ENCODE measurements at regions not wholly inside any gene's neighbourhood (a gene's known extent, or its start where the extent isn't known, plus 50 kb on each side); places are given as distances from the start of the nearest gene placed in this dataset.

DNA sequence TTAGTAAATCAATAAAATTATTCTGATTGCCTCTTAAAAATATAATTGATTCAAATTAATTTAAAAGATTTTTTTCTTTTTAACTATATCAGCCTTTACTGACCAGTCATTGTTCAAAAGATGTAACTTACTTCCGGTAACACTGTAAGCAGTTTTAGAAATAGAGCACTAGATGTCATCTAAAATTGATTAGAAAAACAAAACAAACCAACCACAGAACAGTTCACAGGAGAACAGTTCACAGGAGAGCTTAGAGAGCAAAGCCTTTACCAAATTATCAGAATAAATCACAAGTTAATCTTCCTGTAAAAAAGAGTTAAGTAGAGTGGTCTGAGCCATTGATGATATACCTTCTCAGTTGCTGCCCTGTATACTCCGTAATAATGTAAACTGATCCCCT is 133.3 kb upstream of the DGKB start:
- Histone ChIP-seq H3K27ac (ENCODE audit: low read depth, low read length) (no peak overlapping the region), H2AFZ (ENCODE audit: low read length) (no peak overlapping the region), H3K23ac (ENCODE audit: insufficient read length) (no peak overlapping the region), H2BK120ac (replicated peaks; ENCODE audit: low read depth, low read length) (no peak overlapping the region), H3K23me2 (ENCODE audit: low read depth, low read length) (no peaks in the 10 kb centered on the region), H2AK5ac (ENCODE audit: low read depth, low read length) (no peak overlapping the region), H3K14ac (ENCODE audit: insufficient read length) (no peak overlapping the region), H3K4me1 (replicated peaks in 1 of 4; ENCODE audit: control insufficient read depth in 3 of 4, insufficient read depth in 4 of 4, low read length in 3 of 4) (no peaks in the 10 kb centered on the region), H3K4ac (replicated peaks; ENCODE audit: insufficient read length, low read depth, low read length) (no peak overlapping the region), H3K18ac (ENCODE audit: extremely low read depth, low read length) (no peak overlapping the region), H2BK5ac (ENCODE audit: low read depth, low read length) (no peak overlapping the region), H4K91ac (replicated peaks; ENCODE audit: insufficient read length, low read length) (no peak overlapping the region), H3K79me2 (ENCODE audit: control insufficient read depth in 1 of 2, insufficient read depth in 2 of 2, low read length in 2 of 2) (no peaks in the 10 kb centered on the region), H2BK12ac (ENCODE audit: low read depth, low read length) (no peak overlapping the region), H3K27me3 (replicated peaks in 1 of 4; ENCODE audit: control insufficient read depth in 3 of 4, extremely low read depth in 1 of 4, insufficient read depth in 3 of 4, low read length in 3 of 4) (peaks cover 0 to 1% (median 0%) of the 10 kb centered on the region in 4 experiments; a peak in 1 of 7 replicates), H4K8ac (ENCODE audit: extremely low read depth, insufficient read depth, low read length) (no peak overlapping the region), H2BK20ac (ENCODE audit: low read length) (no peak overlapping the region), H3K36me3 (ENCODE audit: control insufficient read depth in 2 of 4, insufficient read depth in 4 of 4, low read length in 3 of 4) (no peaks in the 10 kb centered on the region), H3K9ac (replicated peaks in 1 of 4; ENCODE audit: extremely low read depth in 1 of 4, low read depth in 3 of 4, low read length in 3 of 4) (no peak overlapping the region), H3K4me3 (ENCODE audit: extremely low read depth in 1 of 4, insufficient read depth in 2 of 4, low read depth in 3 of 4, low read length in 4 of 4) (no peak overlapping the region), H4K5ac (ENCODE audit: insufficient read length, low read depth, low read length) (no peak overlapping the region), H3K9me3 (ENCODE audit: insufficient read depth in 2 of 2, low read depth in 1 of 2, low read length in 1 of 2) (no peaks in the 10 kb centered on the region), H4K20me1 (replicated peaks in 1 of 2; ENCODE audit: control insufficient read depth in 1 of 2, insufficient read depth in 2 of 2, low read length in 2 of 2) (no peaks in the 10 kb centered on the region), H3K56ac (replicated peaks; ENCODE audit: insufficient read length, low read depth, low read length) (no peak overlapping the region), H2BK15ac (ENCODE audit: low read length) (no peak overlapping the region), H3K79me1 (ENCODE audit: low read depth, low read length) (no peaks in the 10 kb centered on the region), H3K4me2 (ENCODE audit: insufficient read depth in 1 of 2, low read depth in 2 of 2, low read length in 2 of 2) (no peak overlapping the region)
- ChIA-PET POLR2A (ENCODE audit: partially characterized antibody) (no interaction called here), CTCF (ENCODE audit: partially characterized antibody) (interaction anchor here (1.0 kb wide), 1 partner anchor 22 kb away, joined by 3 read pairs; no protein-coding TSS in a partner anchor)
- DNase-seq (ENCODE audit: low read depth in 1 of 2, low spot score in 2 of 2): no peak
- FAIRE-seq: no peak
- 98% methylated on average over 2 of the region's 2 CpGs; no CpG with 5 or more reads in 1 of the 2 experiments for WGBS, 2 experiments (ENCODE audit: extremely low coverage in 1 of 2, insufficient coverage in 1 of 2, insufficient read length in 1 of 2, insufficient replicate concordance in 2 of 2, low coverage in 1 of 2, low lambda C conversion rate in 2 of 2, missing lambda C conversion rate in 1 of 2)
- TF ChIP-seq, protein P1, sequence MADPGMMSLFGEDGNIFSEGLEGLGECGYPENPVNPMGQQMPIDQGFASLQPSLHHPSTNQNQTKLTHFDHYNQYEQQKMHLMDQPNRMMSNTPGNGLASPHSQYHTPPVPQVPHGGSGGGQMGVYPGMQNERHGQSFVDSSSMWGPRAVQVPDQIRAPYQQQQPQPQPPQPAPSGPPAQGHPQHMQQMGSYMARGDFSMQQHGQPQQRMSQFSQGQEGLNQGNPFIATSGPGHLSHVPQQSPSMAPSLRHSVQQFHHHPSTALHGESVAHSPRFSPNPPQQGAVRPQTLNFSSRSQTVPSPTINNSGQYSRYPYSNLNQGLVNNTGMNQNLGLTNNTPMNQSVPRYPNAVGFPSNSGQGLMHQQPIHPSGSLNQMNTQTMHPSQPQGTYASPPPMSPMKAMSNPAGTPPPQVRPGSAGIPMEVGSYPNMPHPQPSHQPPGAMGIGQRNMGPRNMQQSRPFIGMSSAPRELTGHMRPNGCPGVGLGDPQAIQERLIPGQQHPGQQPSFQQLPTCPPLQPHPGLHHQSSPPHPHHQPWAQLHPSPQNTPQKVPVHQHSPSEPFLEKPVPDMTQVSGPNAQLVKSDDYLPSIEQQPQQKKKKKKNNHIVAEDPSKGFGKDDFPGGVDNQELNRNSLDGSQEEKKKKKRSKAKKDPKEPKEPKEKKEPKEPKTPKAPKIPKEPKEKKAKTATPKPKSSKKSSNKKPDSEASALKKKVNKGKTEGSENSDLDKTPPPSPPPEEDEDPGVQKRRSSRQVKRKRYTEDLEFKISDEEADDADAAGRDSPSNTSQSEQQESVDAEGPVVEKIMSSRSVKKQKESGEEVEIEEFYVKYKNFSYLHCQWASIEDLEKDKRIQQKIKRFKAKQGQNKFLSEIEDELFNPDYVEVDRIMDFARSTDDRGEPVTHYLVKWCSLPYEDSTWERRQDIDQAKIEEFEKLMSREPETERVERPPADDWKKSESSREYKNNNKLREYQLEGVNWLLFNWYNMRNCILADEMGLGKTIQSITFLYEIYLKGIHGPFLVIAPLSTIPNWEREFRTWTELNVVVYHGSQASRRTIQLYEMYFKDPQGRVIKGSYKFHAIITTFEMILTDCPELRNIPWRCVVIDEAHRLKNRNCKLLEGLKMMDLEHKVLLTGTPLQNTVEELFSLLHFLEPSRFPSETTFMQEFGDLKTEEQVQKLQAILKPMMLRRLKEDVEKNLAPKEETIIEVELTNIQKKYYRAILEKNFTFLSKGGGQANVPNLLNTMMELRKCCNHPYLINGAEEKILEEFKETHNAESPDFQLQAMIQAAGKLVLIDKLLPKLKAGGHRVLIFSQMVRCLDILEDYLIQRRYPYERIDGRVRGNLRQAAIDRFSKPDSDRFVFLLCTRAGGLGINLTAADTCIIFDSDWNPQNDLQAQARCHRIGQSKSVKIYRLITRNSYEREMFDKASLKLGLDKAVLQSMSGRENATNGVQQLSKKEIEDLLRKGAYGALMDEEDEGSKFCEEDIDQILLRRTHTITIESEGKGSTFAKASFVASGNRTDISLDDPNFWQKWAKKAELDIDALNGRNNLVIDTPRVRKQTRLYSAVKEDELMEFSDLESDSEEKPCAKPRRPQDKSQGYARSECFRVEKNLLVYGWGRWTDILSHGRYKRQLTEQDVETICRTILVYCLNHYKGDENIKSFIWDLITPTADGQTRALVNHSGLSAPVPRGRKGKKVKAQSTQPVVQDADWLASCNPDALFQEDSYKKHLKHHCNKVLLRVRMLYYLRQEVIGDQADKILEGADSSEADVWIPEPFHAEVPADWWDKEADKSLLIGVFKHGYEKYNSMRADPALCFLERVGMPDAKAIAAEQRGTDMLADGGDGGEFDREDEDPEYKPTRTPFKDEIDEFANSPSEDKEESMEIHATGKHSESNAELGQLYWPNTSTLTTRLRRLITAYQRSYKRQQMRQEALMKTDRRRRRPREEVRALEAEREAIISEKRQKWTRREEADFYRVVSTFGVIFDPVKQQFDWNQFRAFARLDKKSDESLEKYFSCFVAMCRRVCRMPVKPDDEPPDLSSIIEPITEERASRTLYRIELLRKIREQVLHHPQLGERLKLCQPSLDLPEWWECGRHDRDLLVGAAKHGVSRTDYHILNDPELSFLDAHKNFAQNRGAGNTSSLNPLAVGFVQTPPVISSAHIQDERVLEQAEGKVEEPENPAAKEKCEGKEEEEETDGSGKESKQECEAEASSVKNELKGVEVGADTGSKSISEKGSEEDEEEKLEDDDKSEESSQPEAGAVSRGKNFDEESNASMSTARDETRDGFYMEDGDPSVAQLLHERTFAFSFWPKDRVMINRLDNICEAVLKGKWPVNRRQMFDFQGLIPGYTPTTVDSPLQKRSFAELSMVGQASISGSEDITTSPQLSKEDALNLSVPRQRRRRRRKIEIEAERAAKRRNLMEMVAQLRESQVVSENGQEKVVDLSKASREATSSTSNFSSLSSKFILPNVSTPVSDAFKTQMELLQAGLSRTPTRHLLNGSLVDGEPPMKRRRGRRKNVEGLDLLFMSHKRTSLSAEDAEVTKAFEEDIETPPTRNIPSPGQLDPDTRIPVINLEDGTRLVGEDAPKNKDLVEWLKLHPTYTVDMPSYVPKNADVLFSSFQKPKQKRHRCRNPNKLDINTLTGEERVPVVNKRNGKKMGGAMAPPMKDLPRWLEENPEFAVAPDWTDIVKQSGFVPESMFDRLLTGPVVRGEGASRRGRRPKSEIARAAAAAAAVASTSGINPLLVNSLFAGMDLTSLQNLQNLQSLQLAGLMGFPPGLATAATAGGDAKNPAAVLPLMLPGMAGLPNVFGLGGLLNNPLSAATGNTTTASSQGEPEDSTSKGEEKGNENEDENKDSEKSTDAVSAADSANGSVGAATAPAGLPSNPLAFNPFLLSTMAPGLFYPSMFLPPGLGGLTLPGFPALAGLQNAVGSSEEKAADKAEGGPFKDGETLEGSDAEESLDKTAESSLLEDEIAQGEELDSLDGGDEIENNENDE (IDR thresholded peaks at IDR 0.05; ENCODE audit: insufficient replicate concordance, low read length): no peak
